Pancreas (tissue), 10 donors: ENCODE measurements at regions not wholly inside any gene's neighbourhood (a gene's known extent, or its start where the extent isn't known, plus 50 kb on each side); places are given as distances from the start of the nearest gene placed in this dataset.

ENCODE experiments used
- ATAC-seq, 4 donors: fragments of 200-7000 bp; cut with Tn5 transposase; one replicate each; pipeline versions ENCODE4 v1.8.0 to v1.9.1; 2020; ENCODE audit warnings: mild to moderate bottlenecking in 4 of 4, moderate library complexity in 4 of 4
- DNase-seq, 6 donors: peaks; one replicate each; pipeline ENCODE4 v3.0.0-alpha.2; 2020
- FAIRE-seq: peaks from 2 replicates; lab custom pipeline; 2012; peaks lifted over from hg19 to GRCh38; lab: Jason Lieb, UNC
- H3K27ac ChIP-seq, 4 donors: fragments of 200-600 bp; sonication (generic); 1 replicate in 3 of 4; 2 replicates in 1 of 4; pipeline versions ENCODE4 v1.5.0 to v1.8.0; 2020
- H3K27me3 ChIP-seq, 4 donors: fragments of 200-600 bp; one replicate each; pipeline ENCODE4 v1.8.0; 2021
- H3K36me3 ChIP-seq, 3 donors: fragments of 200-600 bp; sonication (generic) in 1 of 3; one replicate each; pipeline versions ENCODE4 v1.5.0 to v1.8.0; 2020 to 2021
- H3K4me1 ChIP-seq, 3 donors: fragments of 200-600 bp; one replicate each; pipeline ENCODE4 v1.8.0; 2021
- H3K4me3 ChIP-seq, 4 donors: fragments of 200-600 bp; sonication (generic) in 2 of 4; one replicate each; pipeline versions ENCODE4 v1.5.0 to v1.8.0; 2020 to 2021
- H3K9me3 ChIP-seq, 4 donors: fragments of 200-600 bp; one replicate each; pipeline ENCODE4 v1.8.0; 2021
- CTCF ChIP-seq, 4 donors: fragments of 200-600 bp; sonication (generic) in 3 of 4; IDR thresholded peaks; one replicate each; pipeline versions ENCODE4 v1.5.0 to v1.8.0; 2021; ENCODE audit warnings: antibody characterized with exemption in 4 of 4
- WGBS, 2 donors: extraction: QIAGEN DNeasy Blood & Tissue Kit; methylation state at CpG; one replicate each; pipeline ENCODE4 v1.1.7; 2013; 5-methylcytosine and 5-hydroxymethylcytosine counted together
- intact Hi-C, 3 donors: fragments of 100-400 bp; cut with DNase I; formaldehyde crosslinking; loops; one replicate each; pipeline versions ENCODE4 v1.11.1 to v1.14.2; 2022
- donor health status: healthy with polysubstance abuse.
- donor health status: DM: no; HTN: no; CAD: no; lungs with moderate emphysema.
- donor health status: DM: no; HTN: no; CAD: no.
- donor health status: control.
- donor health status: control.
- donor health status: Bipolar disorder and iron deficiency.
- donor health status: DM: yes; HTN: yes; CAD: no.
- donor health status: DM: no; HTN: no; CAD: no.
- donor health status: DM: no; HTN: no; CAD: no.
- donor health status: DM: yes; HTN: yes; CAD: no.

- whole genome bisulfite sequencing, 2 donors = 68 to 83% methylated on average over 1 of the region's 1 CpG
- TF ChIP-seq CTCF (IDR thresholded peaks at IDR 0.05) = no peak
Observed at GRCh38 chr16:59320657-59321056, 586.5 kb upstream of the GOT2 start.

GRCh38 chr16:59319871-59320270 lies 585.8 kb upstream of the GOT2 start:
- H3K4me1 ChIP-seq = no peaks in the 10 kb centered on the region
- intact Hi-C loops = no loop called here
- H3K36me3 ChIP-seq = no peaks in the 10 kb centered on the region

More at GRCh38 chr16:59320657-59321056, 586.5 kb upstream of the GOT2 start:
- Histone ChIP-seq H3K4me1 (no peaks in the 10 kb centered on the region), H3K36me3 (no peaks in the 10 kb centered on the region), H3K4me3 (no peak overlapping the region), H3K27ac (no peak overlapping the region), H3K9me3 (no peaks in the 10 kb centered on the region), H3K27me3 (no peaks in the 10 kb centered on the region)
- intact Hi-C loops = no loop called here
- no peak for DNase-seq
- no peak for FAIRE-seq
- ATAC-seq = no peak

GRCh38 chr16:59305850-59306249 lies 571.7 kb upstream of the GOT2 start:
- Histone ChIP-seq H3K4me3 (no peak overlapping the region), H3K4me1 (no peaks in the 10 kb centered on the region), H3K27me3 (no peaks in the 10 kb centered on the region), H3K9me3 (no peaks in the 10 kb centered on the region), H3K27ac (no peak overlapping the region), H3K36me3 (no peaks in the 10 kb centered on the region)
- no peak for FAIRE-seq
- DNase-seq = no peak
- WGBS, 2 donors = 57 to 72% methylated on average over 4 of the region's 4 CpGs
- ATAC-seq = no peak
- no peak for TF ChIP-seq CTCF (IDR thresholded peaks at IDR 0.05)
- intact Hi-C loops = no loop called here

More at GRCh38 chr16:59319871-59320270, 585.8 kb upstream of the GOT2 start:
- no peak for ATAC-seq
- Histone ChIP-seq H3K27ac (no peak overlapping the region), H3K27me3 (no peaks in the 10 kb centered on the region), H3K9me3 (no peaks in the 10 kb centered on the region), H3K4me3 (no peak overlapping the region)
- TF ChIP-seq CTCF (IDR thresholded peaks at IDR 0.05) = no peak
- DNase-seq = no peak
- WGBS, 2 donors = 46 to 63% methylated on average over 3 of the region's 3 CpGs
- FAIRE-seq = no peak

- DNase-seq = no peak
- 22 to 29% methylated on average over 5 of the region's 5 CpGs for WGBS, 2 donors
Observed at GRCh38 chr16:59296888-59297287, 562.8 kb upstream of the GOT2 start.

More at GRCh38 chr16:59296888-59297287, 562.8 kb upstream of the GOT2 start:
- H3K9me3 ChIP-seq = no peaks in the 10 kb centered on the region
- intact Hi-C loops = no loop called here
- H3K4me3 ChIP-seq = no peak overlapping the region
- FAIRE-seq (no peak), ATAC-seq (no peak)
- no peaks in the 10 kb centered on the region for H3K4me1 ChIP-seq
- no peaks in the 10 kb centered on the region for H3K27me3 ChIP-seq
- H3K36me3 ChIP-seq = no peaks in the 10 kb centered on the region
- no peak overlapping the region for H3K27ac ChIP-seq
- TF ChIP-seq CTCF (IDR thresholded peaks at IDR 0.05) = no peak
